Skin of body (tissue), 1 donor: ENCODE measurements at regions not wholly inside any gene's neighbourhood (a gene's known extent, or its start where the extent isn't known, plus 50 kb on each side); places are given as distances from the start of the nearest gene placed in this dataset.
"Not testable (repeated sequence)": the region's sequence is repeated elsewhere in the genome, so short reads cannot be mapped to it uniquely, and the experiment has no call there.

Experiments used
- DNase-seq: peaks from one replicate; lab custom pipeline; 2025; lab: John Stamatoyannopoulos, UW

DNA sequence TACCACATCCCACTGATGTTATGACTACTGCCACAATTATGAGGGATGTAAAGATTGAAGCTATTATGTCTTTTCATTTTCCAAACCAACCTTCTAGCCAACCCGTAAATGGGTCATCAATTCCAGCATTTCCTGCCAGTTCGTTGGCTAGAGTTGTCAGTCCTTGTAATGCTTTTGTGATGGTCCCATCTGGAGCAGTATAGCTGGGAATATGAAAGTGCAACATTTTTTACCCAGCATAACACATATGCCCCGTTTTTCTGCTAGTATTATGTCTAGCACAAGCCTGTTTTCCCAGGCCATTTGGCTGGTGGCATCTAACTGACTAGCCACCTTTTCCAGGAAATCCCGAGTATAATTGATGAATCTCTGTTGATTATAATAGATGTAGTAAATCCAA is 1501.6 kb upstream of the SLC39A10 start:
- DNase-seq = no peak

DNA sequence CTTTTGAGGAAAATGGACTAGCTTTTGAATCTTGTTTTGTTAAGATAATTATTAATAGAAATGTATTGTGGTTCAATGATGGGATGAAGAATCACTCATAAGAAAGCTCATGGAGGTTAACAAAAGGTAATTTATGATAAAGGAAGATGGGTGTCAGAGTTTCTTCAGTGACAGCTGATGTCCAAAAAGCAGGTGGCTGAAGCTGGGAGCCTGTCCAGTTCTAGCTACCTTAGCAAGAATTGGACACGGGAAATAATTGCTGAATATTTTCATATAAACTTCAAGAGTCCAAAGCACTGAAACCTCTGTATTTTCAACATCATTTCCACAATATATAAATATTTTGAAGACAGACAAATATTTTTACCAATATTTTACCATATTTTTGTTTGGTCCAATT is 1505.8 kb upstream of the SLC39A10 start:
- no peak for DNase-seq

DNA sequence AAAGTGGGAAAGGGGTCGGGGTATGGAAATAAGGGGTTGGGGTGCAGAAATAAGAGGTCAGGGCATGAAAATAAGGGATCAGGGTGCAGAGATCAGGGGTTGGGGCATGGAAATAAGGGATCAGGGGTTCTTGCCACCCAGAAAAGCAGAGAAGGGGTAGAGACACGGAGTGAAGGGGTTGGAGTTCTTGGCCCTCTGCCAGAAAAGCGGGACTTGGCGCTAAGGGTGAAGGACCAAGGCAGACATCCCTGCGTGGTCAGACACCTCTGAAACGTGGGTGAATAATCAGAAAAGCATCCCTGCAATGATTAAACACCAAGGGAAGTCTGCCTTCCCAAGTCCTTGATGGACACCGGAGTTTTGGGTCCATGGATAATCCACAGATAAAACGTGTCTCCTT is 1521.6 kb upstream of the SLC39A10 start:
- DNase-seq = no peak

DNA sequence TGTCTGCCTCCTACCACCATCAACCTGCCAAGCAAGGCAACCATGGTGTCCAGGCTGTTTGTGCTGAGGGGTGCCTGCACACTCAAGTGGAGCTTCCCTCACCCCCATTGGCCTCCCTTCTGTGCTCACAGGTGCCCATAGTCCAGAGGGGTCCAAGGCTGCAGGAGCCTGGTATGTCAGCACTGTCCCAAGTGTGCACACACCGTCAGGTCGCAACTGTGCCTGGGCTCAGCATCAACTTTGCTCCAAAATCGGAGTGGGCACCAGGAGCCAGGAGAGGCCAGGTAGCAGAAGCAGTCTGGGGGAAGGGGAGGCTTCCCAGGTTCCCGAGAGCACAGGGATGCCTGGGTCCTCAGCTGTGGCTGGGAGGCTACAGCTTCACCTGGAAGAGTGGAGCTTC is 1528.2 kb upstream of the SLC39A10 start:
- no peak for DNase-seq

DNA sequence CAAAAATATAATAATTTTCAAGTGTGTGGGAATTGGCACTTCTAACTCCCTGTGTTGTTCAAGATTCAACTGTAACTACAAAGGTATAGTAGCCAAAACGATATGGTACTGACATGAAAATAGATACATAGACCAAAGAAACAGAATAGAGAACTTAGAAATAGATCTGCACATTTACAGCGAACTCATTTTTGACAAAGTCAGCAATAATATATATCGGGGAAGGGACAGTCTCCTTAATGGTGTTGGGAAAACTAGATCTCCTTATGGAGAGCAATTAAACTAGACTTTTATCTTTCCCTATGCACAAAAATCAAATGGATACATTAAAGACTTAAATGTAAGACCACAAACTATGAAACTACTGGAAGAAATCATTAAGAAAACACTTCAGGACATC is 1530.6 kb upstream of the SLC39A10 start:
- DNase-seq = no peak

DNA sequence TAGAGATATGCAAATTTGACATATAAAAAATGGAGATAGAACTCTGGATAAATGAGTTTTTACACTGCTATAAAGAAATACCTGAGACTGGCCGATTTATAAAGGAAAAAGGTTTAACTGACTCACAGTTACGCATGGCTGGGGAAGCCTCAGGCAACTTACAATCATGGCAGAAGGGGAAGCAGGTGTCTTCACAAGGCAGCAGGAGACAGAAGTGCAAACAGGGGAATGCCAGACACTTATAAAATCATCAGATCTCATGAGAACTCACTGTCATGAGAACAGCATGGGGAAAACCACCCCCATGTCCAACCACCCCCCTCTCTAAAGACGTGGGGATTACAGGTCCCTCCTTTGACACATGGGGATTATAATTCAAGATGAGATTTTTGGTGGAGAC is 1540.2 kb upstream of the SLC39A10 start:
- DNase-seq = no peak

DNA sequence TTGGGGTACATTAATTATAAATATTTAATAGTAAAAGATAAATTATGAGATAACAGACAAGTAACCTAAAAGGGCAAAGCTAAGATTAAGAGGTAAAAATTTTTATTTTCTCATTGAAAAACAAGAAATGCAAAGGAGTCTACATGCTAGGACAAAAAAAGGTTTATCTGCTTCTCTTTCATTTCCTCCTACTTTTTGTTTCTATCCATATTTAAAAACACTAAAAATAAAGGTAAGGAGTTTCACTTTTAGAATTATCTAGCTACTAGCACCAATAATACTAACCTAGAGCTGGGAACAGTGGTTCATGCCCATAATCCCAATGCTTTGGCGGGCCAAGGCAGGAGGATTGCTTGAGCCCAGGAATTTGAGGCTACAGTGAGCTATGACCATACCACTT is 1551.7 kb upstream of the SLC39A10 start:
- DNase-seq = no peak

DNA sequence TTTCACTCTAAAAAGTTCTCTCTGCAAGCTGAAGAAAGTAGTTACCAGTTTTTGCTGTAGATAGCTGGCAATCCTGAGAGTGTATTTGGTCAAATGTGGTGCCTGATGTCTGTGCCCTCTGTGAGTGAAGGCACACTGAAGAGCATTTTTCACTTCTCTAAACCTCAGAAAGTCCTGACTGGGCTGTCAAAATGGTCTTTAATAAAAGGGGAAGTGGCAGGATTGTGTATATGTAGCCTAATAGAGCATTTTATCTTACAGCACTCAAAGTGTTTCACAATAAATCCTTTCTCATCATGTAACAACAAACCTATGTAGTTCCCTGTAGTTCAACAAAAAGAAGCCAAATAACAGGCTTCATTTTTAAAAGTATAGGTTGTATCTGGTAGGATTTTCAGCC is 1552.3 kb upstream of the SLC39A10 start:
- no peak for DNase-seq

DNA sequence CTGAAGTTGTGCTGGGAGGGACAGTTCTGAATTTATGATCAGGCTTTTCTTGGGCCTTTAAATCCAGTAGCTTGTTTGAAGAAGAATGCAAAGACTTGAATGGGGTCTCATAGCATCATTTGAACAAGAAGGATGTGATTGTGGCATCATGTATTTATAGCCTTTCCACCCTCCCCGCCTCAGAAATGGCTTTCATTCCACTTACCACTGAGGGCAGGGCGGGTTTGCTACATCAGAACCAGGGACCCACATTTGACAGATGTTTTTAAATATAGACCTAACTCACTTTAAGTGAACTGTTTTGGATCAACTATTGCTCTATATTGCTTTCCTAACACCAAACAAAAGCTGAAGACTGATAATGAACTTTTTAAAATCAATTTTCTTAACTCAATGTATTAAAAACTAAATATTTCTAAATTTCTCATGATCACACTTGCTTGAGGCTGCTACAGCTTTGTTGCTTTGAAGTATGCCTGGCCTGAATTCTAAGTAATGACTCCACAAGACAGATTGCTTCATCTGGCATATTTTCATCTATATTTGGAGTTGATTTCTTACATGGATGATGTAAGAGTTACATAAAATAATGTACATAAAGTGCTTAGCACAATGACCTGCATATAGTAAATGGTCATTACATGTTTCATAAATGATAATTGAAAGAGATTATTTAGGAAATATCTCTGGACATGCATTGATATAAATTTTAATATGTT is 1552.9 kb upstream of the SLC39A10 start:
- no peak for DNase-seq

DNA sequence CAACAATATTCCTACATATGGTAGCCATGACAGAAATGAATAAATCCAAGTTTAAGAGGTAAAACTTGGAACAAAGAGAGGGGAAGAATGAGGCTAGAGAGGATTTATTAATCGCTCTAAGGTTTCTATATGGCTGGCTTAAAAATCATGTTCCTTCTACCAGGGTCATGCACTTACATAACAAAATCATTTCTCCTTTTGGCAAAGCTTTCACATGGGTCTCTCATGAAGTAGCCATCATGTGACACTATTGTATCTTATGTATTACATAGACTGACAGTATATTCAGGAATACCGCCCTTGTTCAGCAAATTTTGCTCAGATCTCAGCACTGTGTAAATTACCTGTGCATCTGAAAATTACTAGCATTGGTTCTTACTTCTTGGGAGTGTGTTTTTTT is 1554.5 kb upstream of the SLC39A10 start:
- no peak for DNase-seq

DNA sequence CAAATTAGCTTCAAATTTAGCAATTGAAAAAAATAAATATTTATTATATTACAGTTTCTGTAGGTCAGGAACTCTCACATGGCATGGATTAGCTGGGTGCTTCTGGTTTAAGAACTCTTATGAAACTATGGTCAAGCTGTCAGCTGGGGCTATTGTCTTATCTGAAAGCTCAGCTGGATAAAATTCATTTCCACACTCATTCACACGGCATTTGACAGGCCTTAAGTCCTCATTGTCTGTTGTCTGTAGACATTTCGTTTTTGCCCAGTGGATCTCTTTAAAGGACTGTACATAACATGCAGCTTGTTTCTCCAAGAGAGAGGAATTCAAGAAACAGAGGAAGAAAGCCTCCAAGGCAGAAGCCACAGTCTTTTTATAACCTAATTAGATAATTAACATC is 1556.8 kb upstream of the SLC39A10 start:
- no peak for DNase-seq

DNA sequence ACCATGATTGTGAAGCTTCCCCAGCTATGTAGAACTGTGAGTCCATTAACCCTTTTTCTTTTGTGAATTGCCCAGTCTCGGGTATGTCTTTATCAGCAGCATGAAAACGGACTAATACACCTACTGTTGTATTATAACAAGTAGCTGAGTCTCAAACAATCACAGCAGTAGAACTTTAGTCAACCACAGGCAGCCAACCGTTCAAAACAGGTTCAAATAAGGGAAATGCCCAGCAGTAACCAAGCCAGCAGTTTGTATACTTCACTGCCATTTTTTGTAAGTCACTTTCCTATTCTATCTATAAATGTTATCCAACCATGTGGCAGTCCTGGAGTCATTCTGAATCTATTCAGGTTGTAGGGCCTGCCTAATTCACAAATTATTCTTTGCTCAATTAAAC is 1560.6 kb upstream of the SLC39A10 start:
- no peak for DNase-seq

DNA sequence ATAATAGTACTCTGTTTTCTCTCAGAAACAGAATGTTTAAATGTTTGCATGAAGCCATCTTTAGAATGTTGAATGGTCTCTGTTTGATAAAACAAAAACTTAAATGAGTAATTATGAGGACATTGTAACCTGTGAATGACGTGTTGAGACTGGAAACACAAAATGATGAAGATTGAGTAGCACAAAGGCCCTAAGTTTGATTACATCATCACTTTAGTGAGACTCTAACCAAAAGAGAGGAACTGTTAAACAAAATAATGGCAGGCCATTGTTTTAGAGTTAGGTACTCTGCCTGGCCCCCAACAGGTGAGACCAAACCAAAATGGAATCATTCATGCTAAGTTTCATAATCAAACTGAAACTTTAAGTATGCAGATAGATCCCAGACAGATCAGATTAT is 1561.7 kb upstream of the SLC39A10 start:
- DNase-seq = no peak

DNA sequence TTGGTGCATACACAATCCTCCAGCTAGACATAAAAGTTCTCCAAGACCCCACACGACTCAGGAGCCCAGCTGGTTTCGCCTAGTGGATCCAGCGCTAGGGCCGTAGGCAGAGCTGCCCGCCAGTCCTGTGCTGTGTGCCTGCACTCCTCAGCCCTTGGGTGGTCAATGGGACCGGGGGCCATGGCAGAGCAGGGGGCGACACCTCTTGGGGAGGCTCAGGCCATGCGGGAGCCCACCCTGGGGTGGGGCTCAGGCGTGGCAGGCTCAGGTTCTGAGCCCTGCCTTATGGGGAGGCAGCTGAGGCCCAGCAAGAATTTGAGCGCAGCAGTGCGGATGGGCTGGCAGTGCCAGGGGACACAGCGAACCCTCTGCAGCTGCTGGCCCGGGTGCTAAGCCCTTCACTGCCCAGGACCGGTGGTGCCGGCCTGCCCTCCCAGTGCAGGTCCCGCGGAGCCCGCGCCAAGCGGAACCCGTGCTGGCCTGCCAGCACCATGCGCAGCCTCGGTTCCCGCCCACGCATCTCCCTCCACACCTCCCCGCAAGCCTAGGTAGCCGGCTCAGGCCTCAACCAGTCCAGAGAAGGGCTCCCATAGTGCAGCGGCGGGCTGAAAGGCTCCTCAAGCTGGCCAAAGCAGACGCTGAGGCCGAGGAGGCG is 1566.6 kb upstream of the SLC39A10 start:
- DNase-seq = no peak

DNA sequence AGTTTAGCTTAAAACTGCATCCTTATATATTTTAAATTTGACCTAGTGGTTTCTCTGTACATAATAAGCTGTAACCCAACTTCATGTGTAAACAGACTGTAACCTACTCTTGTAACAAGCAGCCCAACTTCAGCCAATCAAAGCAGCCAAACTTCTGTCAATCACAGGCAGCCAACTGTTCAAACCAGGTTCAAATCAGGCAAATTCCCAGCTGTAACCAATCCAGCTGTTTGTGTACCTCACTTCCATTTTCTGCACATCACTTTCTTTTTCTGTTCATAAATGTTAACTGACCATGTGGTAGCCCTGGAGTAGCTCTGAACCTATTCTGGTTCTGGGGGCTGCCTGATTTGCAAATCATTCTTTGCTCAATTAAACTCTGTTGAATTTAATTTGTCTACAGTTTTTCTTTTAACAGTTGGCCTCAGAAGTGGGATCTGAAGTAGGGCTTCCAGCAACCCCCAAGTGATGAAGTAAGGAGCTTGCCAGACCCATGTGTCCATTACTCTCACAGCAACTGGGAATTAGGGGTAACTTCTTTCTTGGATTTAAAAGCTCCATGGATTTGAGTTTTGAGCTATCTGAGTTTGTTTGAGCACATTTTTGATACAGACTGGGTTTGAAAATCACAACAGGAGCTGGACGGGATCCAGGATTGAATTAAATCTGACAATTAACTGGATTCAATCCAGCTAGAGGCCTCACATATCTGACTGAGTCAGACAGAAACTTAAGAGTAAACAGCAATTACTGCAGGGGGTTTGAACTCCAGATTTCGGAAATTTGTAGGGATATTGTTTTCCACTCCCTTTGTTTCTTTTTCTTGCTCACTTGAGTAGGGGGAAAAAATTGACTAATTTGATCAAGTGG is 1569.7 kb upstream of the SLC39A10 start:
- no peak for DNase-seq

DNA sequence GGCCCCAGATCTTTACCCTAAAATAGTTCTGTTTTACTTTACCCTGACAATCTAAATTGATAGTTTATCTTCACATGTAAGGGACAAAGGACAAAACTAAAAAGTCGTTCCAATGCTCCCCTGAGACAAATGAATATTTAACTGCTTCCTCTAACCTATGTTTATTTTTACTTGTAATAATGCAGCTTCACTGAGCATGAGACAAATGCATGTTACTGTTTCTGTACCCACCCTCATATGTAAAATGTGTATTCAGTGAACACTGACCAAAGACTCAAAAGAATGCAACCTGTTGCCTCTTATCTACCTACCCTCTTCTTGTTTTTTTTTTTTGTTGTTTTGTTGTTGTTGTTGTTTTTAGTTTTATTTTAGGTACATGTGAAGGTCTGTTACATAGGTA is 1570.9 kb upstream of the SLC39A10 start:
- DNase-seq = no peak

DNA sequence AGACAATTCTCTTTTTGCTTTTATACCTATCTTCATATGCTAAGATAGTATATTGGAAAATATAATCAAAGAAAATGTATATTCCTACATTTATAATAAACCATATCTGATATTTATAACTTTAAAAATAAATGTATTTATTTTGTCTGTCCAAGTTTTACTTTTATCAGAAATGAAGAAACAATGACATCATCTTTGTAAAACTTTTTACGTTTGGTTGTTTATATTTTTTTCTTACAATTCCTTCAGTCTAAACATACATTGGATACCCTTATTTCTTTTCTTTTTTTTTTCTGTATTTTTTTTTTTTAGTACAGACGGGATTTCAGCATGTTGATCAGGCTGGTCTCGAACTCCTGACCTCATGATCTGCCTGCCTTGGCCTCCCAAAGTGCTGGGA is 1577.0 kb upstream of the SLC39A10 start:
- DNase-seq = no peak

DNA sequence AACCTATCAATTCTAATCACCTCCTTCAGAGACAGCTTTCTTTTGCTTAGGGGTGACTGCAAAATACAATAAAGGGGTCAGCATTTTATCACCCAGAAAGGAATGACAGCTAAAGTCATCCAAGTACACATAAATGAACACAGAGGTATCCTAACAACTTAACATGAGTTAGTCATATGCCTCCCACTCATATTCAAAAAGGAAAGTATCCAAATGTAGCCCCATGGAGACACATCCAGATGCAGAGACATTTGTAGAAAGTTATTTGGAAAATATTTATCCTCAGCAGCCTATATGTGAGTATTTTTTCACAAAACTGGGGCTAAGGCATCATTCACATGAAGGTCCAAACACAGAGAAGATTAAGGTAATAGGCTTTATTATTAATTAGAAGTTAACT is 1579.7 kb upstream of the SLC39A10 start:
- DNase-seq = no peak

DNA sequence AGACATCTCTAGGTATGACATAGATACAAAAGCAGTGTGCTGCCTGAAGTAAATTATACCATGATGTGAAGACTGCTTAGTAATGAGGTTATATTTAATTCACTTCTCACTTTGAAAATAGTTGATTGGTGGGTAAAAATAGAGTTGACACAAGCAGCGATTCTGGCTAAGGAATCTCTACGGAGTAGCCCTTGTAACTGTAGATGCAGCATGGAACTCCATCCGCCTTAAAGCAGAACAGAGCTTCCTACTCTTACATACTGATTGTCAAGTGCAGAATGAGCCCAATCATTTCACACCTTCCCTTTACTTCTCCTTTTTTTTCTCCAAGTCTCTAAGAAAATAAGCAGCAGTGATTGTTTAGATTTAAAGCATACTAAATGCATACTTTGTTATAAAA is 1594.6 kb upstream of the SLC39A10 start:
- DNase-seq = no peak

DNA sequence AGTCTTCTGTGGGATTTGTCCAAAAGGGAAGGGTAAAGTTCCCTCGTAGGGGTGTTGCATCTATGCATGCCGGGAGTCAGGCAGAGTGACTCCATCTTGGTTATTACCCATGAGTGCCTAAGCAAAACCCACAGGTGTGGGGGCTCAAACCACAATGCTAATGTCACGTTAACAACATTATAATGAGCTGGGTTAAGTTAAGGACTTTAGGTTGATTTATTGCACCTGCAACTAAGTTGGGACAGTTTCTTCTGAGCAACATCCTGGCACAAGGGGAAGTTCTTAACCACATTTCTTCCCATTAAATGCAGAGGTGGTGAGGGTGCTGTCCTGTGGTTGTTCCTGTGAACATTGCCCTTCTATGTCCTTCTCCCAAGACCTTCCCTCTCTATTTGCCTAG is 1596.8 kb upstream of the SLC39A10 start:
- DNase-seq = no peak

DNA sequence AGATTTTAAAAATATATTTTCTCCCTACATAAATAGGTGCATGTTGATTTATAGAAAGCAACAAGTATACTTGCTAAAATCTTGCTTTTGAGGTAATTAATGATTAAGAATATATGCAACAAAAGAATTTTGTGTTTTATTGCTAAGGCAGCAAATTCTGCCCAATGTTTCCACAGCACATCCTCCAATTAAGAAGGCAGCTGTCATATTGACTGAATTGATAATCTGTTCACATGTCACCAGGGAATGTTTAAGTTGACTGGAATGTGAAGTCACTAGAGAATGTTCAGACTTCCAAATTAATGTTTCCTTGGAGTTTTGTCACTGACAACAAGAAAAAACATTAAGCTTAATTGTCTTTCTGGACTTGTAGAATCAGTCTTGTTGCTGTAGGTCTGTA is 1602.7 kb upstream of the SLC39A10 start:
- no peak for DNase-seq

DNA sequence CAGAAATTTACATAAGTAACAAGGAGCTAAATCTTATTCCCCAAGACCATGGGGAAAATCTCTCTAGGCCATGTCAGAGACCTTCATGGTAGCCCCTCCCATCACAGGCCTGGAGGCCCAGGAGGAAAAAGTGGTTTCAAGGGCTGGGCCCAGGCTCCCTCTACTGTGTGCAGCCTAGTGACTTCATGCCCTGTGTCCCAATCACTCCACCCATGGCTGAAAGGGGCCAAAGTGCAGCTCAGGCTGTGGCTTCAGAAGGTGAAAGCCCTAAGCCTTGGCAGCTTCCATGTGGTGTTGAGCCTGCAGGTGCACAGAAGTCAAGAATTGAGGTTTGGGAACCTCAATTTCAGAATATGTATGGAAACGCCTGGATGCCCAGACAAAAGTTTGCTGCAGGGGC is 1612.7 kb upstream of the SLC39A10 start:
- DNase-seq = no peak

DNA sequence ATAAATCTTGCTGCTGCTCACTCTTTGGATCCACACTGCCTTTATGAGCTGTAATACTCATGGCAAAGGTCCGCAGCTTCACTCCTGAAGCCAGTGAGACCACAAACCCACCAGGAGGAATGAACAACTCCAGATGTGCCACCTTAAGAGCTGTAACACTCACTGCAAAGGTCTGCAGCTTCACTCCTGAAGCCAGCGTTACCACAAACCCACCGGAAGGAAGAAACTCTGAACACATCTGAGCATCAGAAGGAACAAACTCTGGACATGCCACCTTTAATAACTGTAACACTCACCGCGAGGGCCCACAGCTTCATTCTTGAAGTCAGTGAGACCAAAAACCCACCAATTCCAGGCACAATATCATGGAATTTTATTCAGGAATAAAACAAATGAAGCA is 1635.9 kb upstream of the SLC39A10 start:
- DNase-seq = not testable (repeated sequence)
